ENCODE measurements at regions not wholly inside any gene's neighbourhood (a gene's known extent, or its start where the extent isn't known, plus 50 kb on each side); places are given as distances from the start of the nearest gene placed in this dataset.

GRCh38 chr9:30172206-30172605 is 2212.2 kb upstream of the ACO1 start:
- no peak for TF ChIP-seq ZFX (IDR thresholded peaks at IDR 0.05)
- TF ChIP-seq CTCF (conservative IDR thresholded peaks at IDR 0.05): no peak

GRCh38 chr9:30178610-30179009 is 2205.8 kb upstream of the ACO1 start:
- TF ChIP-seq ZFX (IDR thresholded peaks at IDR 0.05) (no peak), CTCF (conservative IDR thresholded peaks at IDR 0.05) (no peak)

More at GRCh38 chr9:30172206-30172605, 2212.2 kb upstream of the ACO1 start:
- no peak overlapping the region for H3K27ac ChIP-seq

GRCh38 chr9:30193421-30193820 is 2191.0 kb upstream of the ACO1 start:
- H3K27ac ChIP-seq: no peak overlapping the region
- TF ChIP-seq CTCF (conservative IDR thresholded peaks at IDR 0.05): no peak
- TF ChIP-seq ZFX (IDR thresholded peaks at IDR 0.05): no peak

More at GRCh38 chr9:30178610-30179009, 2205.8 kb upstream of the ACO1 start:
- no peak overlapping the region for H3K27ac ChIP-seq

GRCh38 chr9:30196941-30197340 is 2187.5 kb upstream of the ACO1 start:
- no peak overlapping the region for H3K27ac ChIP-seq
- no peak for TF ChIP-seq ZFX (IDR thresholded peaks at IDR 0.05)
- TF ChIP-seq CTCF (conservative IDR thresholded peaks at IDR 0.05): no peak

- no peak overlapping the region for H3K27ac ChIP-seq
- TF ChIP-seq ZFX (IDR thresholded peaks at IDR 0.05): no peak
- TF ChIP-seq CTCF (conservative IDR thresholded peaks at IDR 0.05): no peak
Observed at GRCh38 chr9:30197453-30197852, 2187.0 kb upstream of the ACO1 start.

GRCh38 chr9:30197954-30198353 is 2186.5 kb upstream of the ACO1 start:
- TF ChIP-seq CTCF (conservative IDR thresholded peaks at IDR 0.05) (no peak), ZFX (IDR thresholded peaks at IDR 0.05) (no peak)
- H3K27ac ChIP-seq: no peak overlapping the region

- TF ChIP-seq CTCF (conservative IDR thresholded peaks at IDR 0.05): peak; percentile 20; the same call in 1 of the 2 replicates
- no peak for TF ChIP-seq ZFX (IDR thresholded peaks at IDR 0.05)
- no peak overlapping the region for H3K27ac ChIP-seq
Observed at GRCh38 chr9:30198463-30199309, 2185.8 kb upstream of the ACO1 start.

Measured in C4-2B (cell line).